H1 (cell line): ENCODE measurements at regions not wholly inside any gene's neighbourhood (a gene's known extent, or its start where the extent isn't known, plus 50 kb on each side); places are given as distances from the start of the nearest gene placed in this dataset.

Experiments used
- CTCF ChIA-PET: fragments of 300-600 bp; sonication (Branson Sonifier 250); formaldehyde crosslinking; loops from one replicate; lab custom pipeline; 2021; ENCODE audit not compliant: partially characterized antibody; lab: Charles Lee
- POLR2A ChIA-PET: fragments of 300-600 bp; sonication (Branson Sonifier 250); formaldehyde crosslinking; loops from one replicate; lab custom pipeline; 2021; ENCODE audit warnings: inconsistent platforms; ENCODE audit not compliant: partially characterized antibody; lab: Charles Lee
- DNase-seq, 2 experiments: peaks; one replicate each; pipeline versions ENCODE4 v3.0.0 to v3.0.0-alpha.2; 2010 to 2022; ENCODE audit warnings: low spot score in 2 of 2, low read depth in 1 of 2, mixed read lengths in 1 of 2
- FAIRE-seq: peaks from 2 replicates; lab custom pipeline; 2011; peaks lifted over from hg19 to GRCh38; lab: Jason Lieb, UNC
- H2AFZ ChIP-seq: 2 replicates; pipeline ENCODE4 v1.8.1; 2012; ENCODE audit warnings: low read length, inconsistent platforms
- H2AK5ac ChIP-seq: 2 replicates; pipeline ENCODE4 v1.6.1; 2013; ENCODE audit warnings: low read depth, low read length
- H2BK120ac ChIP-seq: replicated peaks from 2 replicates; pipeline ENCODE3; 2013; ENCODE audit warnings: low read depth, low read length, inconsistent platforms
- H2BK12ac ChIP-seq: 2 replicates; pipeline ENCODE4 v1.6.1; 2013; ENCODE audit warnings: low read depth, low read length
- H2BK15ac ChIP-seq: 2 replicates; pipeline ENCODE4 v1.6.1; 2013; ENCODE audit warnings: low read length
- H2BK20ac ChIP-seq: 2 replicates; pipeline ENCODE4 v1.6.1; 2013; ENCODE audit warnings: low read length
- H2BK5ac ChIP-seq: 2 replicates; pipeline ENCODE4 v1.6.1; 2013; ENCODE audit warnings: low read depth, low read length
- H3K14ac ChIP-seq: 2 replicates; pipeline ENCODE4 v1.6.1; 2013; ENCODE audit warnings: inconsistent platforms; ENCODE audit not compliant: insufficient read length
- H3K18ac ChIP-seq: 2 replicates; pipeline ENCODE4 v1.6.1; 2013; ENCODE audit warnings: low read length; ENCODE audit errors: extremely low read depth
- H3K23ac ChIP-seq: 2 replicates; pipeline ENCODE4 v1.6.1; 2013; ENCODE audit warnings: inconsistent platforms; ENCODE audit not compliant: insufficient read length
- H3K23me2 ChIP-seq: 2 replicates; pipeline ENCODE4 v1.6.1; 2013; ENCODE audit warnings: low read depth, low read length
- H3K27ac ChIP-seq: 2 replicates; pipeline ENCODE4 v1.6.1; 2011; ENCODE audit warnings: low read depth, low read length, inconsistent platforms
- H3K27me3 ChIP-seq, 4 experiments: replicated peaks in 1 of 4; 1 replicate in 1 of 4; 2 replicates in 3 of 4; pipeline versions ENCODE4 v1.6.1 to v1.8.1; 2011 to 2013; ENCODE audit warnings: low read length in 3 of 4, mild to moderate bottlenecking in 3 of 4, inconsistent platforms in 2 of 4, mixed read lengths in 2 of 4, moderate library complexity in 1 of 4; ENCODE audit not compliant: control insufficient read depth in 3 of 4, insufficient read depth in 3 of 4; ENCODE audit errors: extremely low read depth in 1 of 4
- H3K36me3 ChIP-seq, 4 experiments: 2 replicates each; pipeline versions ENCODE4 v1.6.1 to v1.8.1; 2011 to 2013; ENCODE audit warnings: mild to moderate bottlenecking in 4 of 4, low read length in 3 of 4, moderate library complexity in 2 of 4, control low read depth in 1 of 4, inconsistent platforms in 1 of 4; ENCODE audit not compliant: insufficient read depth in 4 of 4, control insufficient read depth in 2 of 4
- H3K4ac ChIP-seq: replicated peaks from 2 replicates; pipeline ENCODE3; 2013; ENCODE audit warnings: low read length, low read depth, mixed read lengths, inconsistent platforms; ENCODE audit not compliant: insufficient read length
- H3K4me1 ChIP-seq, 4 experiments: replicated peaks in 1 of 4; 1 replicate in 1 of 4; 2 replicates in 3 of 4; pipeline versions ENCODE4 v1.6.1 to v1.8.1; 2011 to 2013; ENCODE audit warnings: low read length in 3 of 4, inconsistent platforms in 2 of 4, mixed read lengths in 1 of 4; ENCODE audit not compliant: insufficient read depth in 4 of 4, control insufficient read depth in 3 of 4
- H3K4me2 ChIP-seq, 2 experiments: 2 replicates each; pipeline versions ENCODE4 v1.6.1 to v1.8.1; 2011 to 2013; ENCODE audit warnings: low read depth in 2 of 2, low read length in 2 of 2, control low read depth in 1 of 2, inconsistent platforms in 1 of 2, mild to moderate bottlenecking in 1 of 2; ENCODE audit not compliant: insufficient read depth in 1 of 2
- H3K4me3 ChIP-seq, 4 experiments: fragments of 200-600, 300-600 bp in 1 of 4; sonication (generic), shearing (Covaris generic), sonication (Bioruptor Twin) in 1 of 4; 2 replicates each; pipeline versions ENCODE4 v1.5.1 to v1.8.1; 2011 to 2016; ENCODE audit warnings: low read length in 4 of 4, low read depth in 3 of 4, control low read depth in 2 of 4, inconsistent platforms in 2 of 4, mild to moderate bottlenecking in 2 of 4, mixed read lengths in 1 of 4, moderate library complexity in 1 of 4; ENCODE audit not compliant: insufficient read depth in 2 of 4; ENCODE audit errors: extremely low read depth in 1 of 4
- H3K56ac ChIP-seq: replicated peaks from 2 replicates; pipeline ENCODE3; 2013; ENCODE audit warnings: low read depth, mild to moderate bottlenecking, mixed read lengths, low read length, inconsistent platforms; ENCODE audit not compliant: insufficient read length
- H3K79me1 ChIP-seq: 2 replicates; pipeline ENCODE4 v1.6.1; 2013; ENCODE audit warnings: low read depth, low read length, control low read depth
- H3K79me2 ChIP-seq, 2 experiments: 2 replicates each; pipeline versions ENCODE4 v1.6.1 to v1.8.1; 2012 to 2013; ENCODE audit warnings: low read length in 2 of 2, mild to moderate bottlenecking in 2 of 2, inconsistent platforms in 1 of 2; ENCODE audit not compliant: insufficient read depth in 2 of 2, control insufficient read depth in 1 of 2
- H3K9ac ChIP-seq, 4 experiments: replicated peaks in 1 of 4; 1 replicate in 1 of 4; 2 replicates in 3 of 4; pipeline versions ENCODE4 v1.6.1 to v1.8.1; 2011 to 2013; ENCODE audit warnings: low read depth in 3 of 4, low read length in 3 of 4, control low read depth in 2 of 4, mild to moderate bottlenecking in 2 of 4, moderate library complexity in 2 of 4, inconsistent platforms in 1 of 4; ENCODE audit errors: extremely low read depth in 1 of 4
- H3K9me3 ChIP-seq, 2 experiments: 2 replicates each; pipeline versions ENCODE4 v1.6.1 to v1.8.1; 2012 to 2013; ENCODE audit warnings: mild to moderate bottlenecking in 2 of 2, moderate library complexity in 2 of 2, control low read depth in 1 of 2, inconsistent platforms in 1 of 2, low read depth in 1 of 2, low read length in 1 of 2, mixed read lengths in 1 of 2; ENCODE audit not compliant: insufficient read depth in 2 of 2
- H4K20me1 ChIP-seq, 2 experiments: replicated peaks in 1 of 2; 2 replicates each; pipeline versions ENCODE3 to v1.8.1; 2011 to 2013; ENCODE audit warnings: inconsistent platforms in 2 of 2, low read length in 2 of 2, mild to moderate bottlenecking in 1 of 2; ENCODE audit not compliant: insufficient read depth in 2 of 2, control insufficient read depth in 1 of 2
- H4K5ac ChIP-seq: 2 replicates; pipeline ENCODE4 v1.6.1; 2013; ENCODE audit warnings: low read length, low read depth, mixed read lengths, inconsistent platforms; ENCODE audit not compliant: insufficient read length
- H4K8ac ChIP-seq: 2 replicates; pipeline ENCODE4 v1.8.0; 2013; ENCODE audit warnings: mild to moderate bottlenecking, moderate library complexity, low read length, inconsistent platforms; ENCODE audit not compliant: insufficient read depth; ENCODE audit errors: extremely low read depth
- H4K91ac ChIP-seq: replicated peaks from 2 replicates; pipeline ENCODE3; 2013; ENCODE audit warnings: low read length, mixed read lengths, inconsistent platforms; ENCODE audit not compliant: insufficient read length
- CBX5 ChIP-seq: fragments of 300-800, 300-1000 bp; sonication (generic); IDR thresholded peaks from 2 replicates; pipeline ENCODE4 v1.7.1; 2016; ENCODE audit warnings: antibody characterized with exemption, low read length, low read depth
- CBX8 ChIP-seq: fragments of 300-800, 300-1000 bp; sonication (generic); IDR thresholded peaks from 2 replicates; pipeline ENCODE4 v1.7.1; 2016; ENCODE audit warnings: low read depth, low read length, borderline replicate concordance
- CHD2 ChIP-seq: IDR thresholded peaks from 2 replicates; pipeline ENCODE4 v1.6.1; 2012; ENCODE audit warnings: low read length, improper control_type of control experiment
- CTCF ChIP-seq, 3 experiments: IDR thresholded peaks; 1 replicate in 2 of 3; 2 replicates in 1 of 3; pipeline versions ENCODE4 v1.5.1 to v1.6.1; 2011; ENCODE audit warnings: low read length in 3 of 3, mild to moderate bottlenecking in 3 of 3, inconsistent platforms in 2 of 3, low read depth in 1 of 3, moderate library complexity in 1 of 3; ENCODE audit not compliant: insufficient read depth in 1 of 3; ENCODE audit errors: control extremely low read depth in 1 of 3
- NANOG ChIP-seq: IDR thresholded peaks from 2 replicates; pipeline ENCODE4 v1.6.1; 2011; ENCODE audit warnings: low read length, low read depth, mild to moderate bottlenecking, inconsistent platforms; ENCODE audit not compliant: insufficient read depth, poor library complexity, severe bottlenecking
- POLR2AphosphoS5 ChIP-seq: IDR thresholded peaks from 2 replicates; pipeline ENCODE4 v1.6.1; 2011; ENCODE audit warnings: low read depth, low read length
- SP2 ChIP-seq: IDR thresholded peaks from 2 replicates; pipeline ENCODE4 v1.6.1; 2012; ENCODE audit warnings: mild to moderate bottlenecking, low read length, inconsistent platforms
- SP4 ChIP-seq: IDR thresholded peaks from 2 replicates; pipeline ENCODE4 v1.6.1; 2012; ENCODE audit warnings: low read length, inconsistent platforms
- TAF7 ChIP-seq: optimal IDR thresholded peaks from 2 replicates; pipeline ENCODE3; 2011; ENCODE audit warnings: low read depth, mild to moderate bottlenecking, inconsistent platforms, low read length, moderate library complexity, borderline replicate concordance
- WGBS, 2 experiments: shearing (Covaris generic) in 1 of 2; methylation state at CpG; one replicate each; pipeline versions ENCODE4 v1.1.6 to v1.1.7; 2013 to 2015; ENCODE audit warnings: low lambda C conversion rate in 2 of 2, mixed read lengths in 2 of 2, inconsistent platforms in 1 of 2, low coverage in 1 of 2, missing lambda C conversion rate in 1 of 2; ENCODE audit not compliant: insufficient replicate concordance in 2 of 2, insufficient coverage in 1 of 2, insufficient read length in 1 of 2; ENCODE audit errors: extremely low coverage in 1 of 2, missing lambda C conversion rate in 1 of 2; 5-methylcytosine and 5-hydroxymethylcytosine counted together

DNA sequence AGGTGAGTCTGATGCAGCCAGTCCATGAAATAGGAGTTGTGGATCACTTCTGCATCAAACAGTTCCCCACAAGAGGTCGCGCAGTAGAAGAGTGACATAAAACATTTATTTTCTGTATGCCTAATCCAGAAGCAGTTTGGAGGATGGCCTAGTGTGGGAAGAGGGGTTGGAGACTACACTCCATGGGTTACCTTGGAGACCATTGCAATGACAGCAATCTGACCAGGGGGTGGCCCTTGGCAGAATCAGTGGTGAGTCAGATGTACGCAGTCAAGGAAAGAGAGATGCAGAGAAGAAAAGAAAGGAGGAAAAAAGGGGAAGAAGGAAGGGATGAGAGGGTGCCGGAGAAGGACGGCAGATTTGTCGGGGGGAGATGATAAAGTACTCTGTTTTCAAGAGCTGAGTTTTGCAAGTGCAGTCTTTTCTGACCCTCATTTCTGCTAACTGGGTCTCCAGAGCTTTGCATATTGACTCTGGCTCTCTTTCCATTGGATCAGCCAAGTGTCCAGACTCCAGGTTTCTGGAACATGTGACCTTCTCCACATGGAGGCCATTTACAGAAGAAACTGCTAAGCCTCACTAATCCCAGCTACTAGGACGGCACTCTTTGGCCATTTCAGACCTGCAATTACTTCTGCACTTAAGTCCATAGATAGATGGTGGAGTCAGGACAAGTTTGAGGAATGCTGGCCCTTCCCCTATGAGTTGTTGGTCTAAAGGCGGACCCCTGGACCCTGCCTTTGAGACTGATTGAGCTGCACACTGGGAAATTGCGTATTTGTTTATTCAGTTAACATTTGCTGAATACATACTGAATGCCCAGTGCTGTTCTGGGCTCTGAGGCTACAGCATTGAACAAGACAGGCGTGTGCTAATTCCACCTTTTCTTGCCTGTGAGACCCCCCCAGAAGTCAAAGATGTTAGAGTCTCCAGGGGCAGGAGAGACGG, 424.2 kb downstream of the BCL11B start:
- Histone ChIP-seq H2BK20ac (no peak overlapping the region), H3K23ac (no peak overlapping the region), H2AFZ (no peak overlapping the region), H3K79me1 (no peaks in the 10 kb centered on the region), H4K8ac (no peak overlapping the region), H4K20me1 (no peaks in the 10 kb centered on the region), H3K4me2 (no peak overlapping the region), H3K23me2 (no peaks in the 10 kb centered on the region), H3K4ac (no peak overlapping the region), H3K56ac (no peak overlapping the region), H2BK120ac (no peak overlapping the region), H2BK5ac (no peak overlapping the region), H4K5ac (no peak overlapping the region), H3K4me1 (peaks cover 0 to 3% (median 1%) of the 10 kb centered on the region in 4 experiments; a peak in 1 of 7 replicates), H3K36me3 (no peaks in the 10 kb centered on the region), H3K79me2 (no peaks in the 10 kb centered on the region), H2AK5ac (no peak overlapping the region), H4K91ac (no peak overlapping the region), H3K27ac (no peak overlapping the region), H3K14ac (no peak overlapping the region), H2BK15ac (no peak overlapping the region), H3K18ac (no peak overlapping the region), H3K9me3 (no peaks in the 10 kb centered on the region; a peak in 1 of 4 replicates), H3K9ac (no peak overlapping the region), H3K27me3 (no peaks in the 10 kb centered on the region), H3K4me3 (no peak overlapping the region), H2BK12ac (no peak overlapping the region)
- CTCF ChIA-PET: no interaction called here
- DNase-seq: no peak
- 94% methylated on average over 11 of the region's 11 CpGs; no CpG with 5 or more reads in 1 of the 2 experiments for WGBS, 2 experiments
- POLR2A ChIA-PET: no interaction called here
- no peak for FAIRE-seq
- TF ChIP-seq CTCF (IDR thresholded peaks at IDR 0.05; ENCODE audit: control extremely low read depth in 1 of 3, insufficient read depth in 1 of 3, low read depth in 1 of 3, low read length in 3 of 3) (no peak), CBX8 (no peak), SP4 (no peak), POLR2AphosphoS5 (no peak), CBX5 (no peak), NANOG (no peak), TAF7 (no peak), SP2 (no peak), CHD2 (no peak)
